Stimulated activated naive CD4-positive, alpha-beta T cell (primary cell): ENCODE measurements at regions not wholly inside any gene's neighbourhood (a gene's known extent, or its start where the extent isn't known, plus 50 kb on each side); places are given as distances from the start of the nearest gene placed in this dataset.
"Not testable (repeated sequence)": the region's sequence is repeated elsewhere in the genome, so short reads cannot be mapped to it uniquely, and the experiment has no call there.

ENCODE experiments used
- DNase-seq, 6 experiments: peaks; one replicate each; lab custom pipeline; 2025; lab: John Stamatoyannopoulos, UW

DNA sequence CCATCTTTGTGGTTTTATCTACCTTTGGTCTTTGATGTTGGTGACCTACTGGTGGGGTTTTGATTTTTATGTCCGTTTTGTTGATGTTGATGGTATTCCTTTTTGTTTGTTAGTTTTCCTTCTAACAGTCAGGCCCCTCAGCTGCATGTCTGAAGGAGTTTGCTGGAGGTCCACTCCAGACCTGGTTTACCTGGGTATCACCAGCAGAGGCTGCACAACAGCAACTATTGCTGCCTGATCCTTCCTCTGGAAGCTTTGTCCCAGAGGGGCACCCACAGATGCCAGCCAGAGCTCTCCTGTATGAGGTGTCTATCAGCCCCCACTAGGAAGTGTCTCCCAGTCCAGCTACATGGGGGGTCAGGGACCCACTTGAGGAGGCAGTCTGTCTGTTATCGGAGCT, 199.3 kb upstream of the WDFY3 start:
- DNase-seq: no peak

DNA sequence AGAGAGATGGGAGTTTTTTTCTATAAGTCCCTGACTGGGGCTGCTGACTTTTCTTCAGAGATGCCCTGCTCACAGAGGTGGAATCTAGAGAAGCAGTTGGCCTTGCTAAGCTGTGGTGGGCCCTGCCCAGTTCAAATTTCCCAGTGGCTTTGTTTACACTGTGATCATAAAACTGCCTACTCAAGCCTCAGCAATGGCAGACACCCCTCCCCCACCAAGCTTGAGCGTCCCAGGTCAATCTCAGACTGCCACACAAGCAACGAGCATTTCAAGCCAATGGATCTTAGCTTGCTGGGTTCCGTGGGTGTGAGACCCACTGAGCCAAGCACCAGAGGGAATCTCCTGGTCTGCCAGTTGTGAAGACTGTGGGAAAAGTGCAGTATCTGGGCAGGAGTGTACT, 199.8 kb upstream of the WDFY3 start:
- DNase-seq: no peak

DNA sequence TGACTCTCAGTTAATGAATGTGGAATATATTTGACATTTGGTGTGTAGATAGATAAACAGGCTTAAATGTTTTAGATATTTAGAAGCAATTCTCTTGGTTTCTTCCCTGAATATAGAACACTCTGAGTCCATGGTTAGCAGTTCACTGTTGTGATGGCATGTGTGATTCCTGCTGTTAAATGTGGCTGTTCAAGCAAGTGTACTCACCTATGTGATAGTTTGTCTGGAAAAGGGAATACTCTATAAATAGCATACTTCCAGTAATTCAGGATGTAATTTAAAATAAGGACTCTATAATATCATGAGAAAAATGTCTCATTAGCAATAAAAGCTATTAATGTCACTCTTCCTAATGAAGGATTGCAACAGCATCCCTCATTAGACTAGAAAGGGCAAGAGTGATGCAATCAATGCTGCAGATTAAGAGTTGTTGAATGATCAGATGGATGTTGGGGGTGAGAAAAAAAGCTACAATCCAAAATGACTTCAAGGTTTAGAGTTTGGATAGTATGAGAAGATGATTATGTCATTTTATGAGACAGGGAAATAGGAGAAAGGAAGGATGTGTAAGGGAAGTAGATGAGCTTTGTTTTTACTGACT, 201.8 kb upstream of the WDFY3 start:
- no peak for DNase-seq

DNA sequence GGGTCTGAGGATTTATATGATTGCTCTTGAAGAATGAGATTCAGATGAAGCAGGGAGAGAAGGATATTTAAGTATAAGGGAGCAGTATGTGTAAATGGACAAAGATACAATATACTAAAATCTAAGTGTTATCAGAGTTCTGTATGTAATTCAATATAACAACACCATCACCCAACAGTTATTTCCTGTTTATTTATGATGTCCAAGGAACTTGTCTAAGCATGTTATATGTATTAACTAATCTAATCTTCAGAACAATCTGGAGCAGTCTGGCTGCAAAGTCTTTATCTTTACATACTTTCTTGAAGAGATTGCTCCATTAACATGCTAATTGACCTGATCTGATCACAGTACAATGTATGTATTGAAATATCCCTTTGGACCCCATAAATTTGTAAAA, 203.8 kb upstream of the WDFY3 start:
- no peak for DNase-seq

DNA sequence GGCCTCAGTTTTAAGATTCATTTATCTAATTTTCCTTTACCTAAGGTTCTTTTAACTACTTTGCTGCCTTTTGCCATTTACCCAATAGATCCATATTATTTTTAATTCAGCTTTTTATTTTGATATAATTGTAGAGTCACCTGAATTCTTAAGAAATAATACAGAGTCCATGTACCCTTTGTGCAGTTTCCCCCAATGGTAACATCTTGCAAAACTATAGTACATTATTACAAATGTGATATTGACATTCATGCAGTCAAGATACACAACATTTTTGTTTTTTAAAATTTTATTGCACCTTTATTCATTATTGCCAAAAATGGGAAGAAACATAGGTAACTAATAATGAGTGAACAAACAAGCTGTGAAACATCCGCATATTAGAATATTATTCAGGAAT, 208.7 kb upstream of the WDFY3 start:
- DNase-seq: no peak

DNA sequence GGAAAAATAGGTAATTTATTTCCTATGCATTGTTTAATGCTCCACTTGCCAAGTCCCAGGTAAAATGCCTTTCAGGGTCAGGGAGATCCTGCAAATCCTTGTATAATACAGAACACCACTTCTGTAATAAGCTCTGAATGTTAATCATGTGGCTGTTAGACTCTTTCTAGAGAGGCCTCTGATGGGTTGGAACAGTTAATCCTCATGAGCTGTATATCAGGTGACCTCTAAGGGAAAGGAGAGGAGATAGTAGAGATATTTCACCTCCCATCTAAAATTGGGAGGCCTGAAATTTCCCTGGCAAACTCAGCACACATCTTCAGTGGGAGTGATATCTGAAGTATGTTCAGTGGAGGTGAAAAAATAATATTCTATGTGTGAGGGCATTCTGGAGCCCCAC, 210.6 kb upstream of the WDFY3 start:
- no peak for DNase-seq

DNA sequence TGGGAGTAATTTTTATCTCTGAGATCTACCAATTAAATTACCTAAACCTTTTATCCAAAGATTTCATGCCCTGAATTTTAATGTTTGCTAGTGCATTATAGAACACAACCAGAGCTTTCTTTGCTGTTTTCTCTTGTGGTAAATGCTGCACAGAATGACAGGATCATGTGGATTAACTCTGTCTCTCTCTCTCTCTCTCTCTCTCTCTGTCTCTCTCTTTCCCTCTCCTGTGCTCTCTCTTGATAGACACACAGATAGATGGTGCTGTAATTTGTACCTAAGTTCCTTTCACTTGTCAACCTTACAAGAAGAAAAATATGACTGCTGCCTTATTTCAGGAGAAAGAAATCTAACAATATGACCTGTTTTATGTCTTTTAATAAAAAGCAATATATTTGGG, 211.2 kb upstream of the WDFY3 start:
- no peak for DNase-seq

DNA sequence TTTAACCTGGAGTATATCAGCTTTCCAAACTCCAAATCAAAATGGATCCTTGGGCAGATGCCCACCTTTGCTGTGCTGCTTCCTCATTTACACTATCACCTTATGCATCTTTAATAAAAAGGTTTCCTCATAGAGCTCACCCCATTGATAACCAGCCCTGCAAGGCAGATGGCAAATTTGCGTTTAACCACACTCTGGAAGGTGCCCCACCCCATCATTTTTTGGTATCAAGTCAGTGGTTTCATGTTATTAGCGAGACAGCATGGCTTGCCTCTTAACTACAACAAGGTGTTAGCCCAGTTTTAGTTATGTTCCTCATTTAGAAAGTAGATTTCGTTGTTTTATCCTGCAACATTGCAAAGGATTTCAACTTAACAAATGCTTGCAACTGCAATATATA, 214.0 kb upstream of the WDFY3 start:
- no peak for DNase-seq

DNA sequence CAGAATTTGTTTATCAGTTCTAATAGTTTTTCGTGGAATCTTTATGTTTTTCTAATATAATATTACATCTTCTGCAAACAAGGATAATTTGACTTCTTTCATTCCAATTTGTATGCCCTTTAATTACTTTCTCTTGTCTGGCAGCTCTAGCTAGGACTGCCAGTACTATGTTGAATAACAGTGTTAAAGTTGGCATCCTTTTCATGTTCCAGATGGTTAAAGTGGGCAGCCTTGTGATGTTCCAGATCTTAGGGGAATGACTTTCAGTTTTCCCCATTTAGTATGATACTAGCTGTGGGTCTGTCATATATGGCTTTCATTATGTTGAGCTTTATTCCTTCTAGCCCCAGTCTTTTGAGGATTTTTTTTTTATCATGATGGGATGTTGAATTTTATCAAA, 220.6 kb upstream of the WDFY3 start:
- DNase-seq: no peak

DNA sequence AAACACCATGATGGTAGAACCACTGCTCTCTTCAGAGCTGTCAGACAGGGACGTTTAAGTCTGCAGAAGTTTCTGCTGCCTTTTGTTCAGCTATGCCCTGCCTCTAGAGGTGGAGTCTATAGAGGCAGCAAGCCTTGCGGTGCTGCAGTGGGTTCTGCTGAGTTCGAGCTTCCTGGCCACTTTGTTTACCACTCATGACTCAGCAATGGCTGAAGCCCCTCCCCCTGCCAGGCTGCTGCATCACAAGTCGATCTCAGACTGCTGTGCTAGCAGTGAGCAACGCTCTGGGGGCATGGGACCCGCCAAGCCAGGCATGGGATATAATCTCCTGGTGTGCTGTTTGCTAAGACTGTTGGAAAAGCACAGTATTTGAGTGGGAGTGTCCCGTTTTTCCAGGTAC, 229.5 kb upstream of the WDFY3 start:
- DNase-seq: not testable (repeated sequence)

DNA sequence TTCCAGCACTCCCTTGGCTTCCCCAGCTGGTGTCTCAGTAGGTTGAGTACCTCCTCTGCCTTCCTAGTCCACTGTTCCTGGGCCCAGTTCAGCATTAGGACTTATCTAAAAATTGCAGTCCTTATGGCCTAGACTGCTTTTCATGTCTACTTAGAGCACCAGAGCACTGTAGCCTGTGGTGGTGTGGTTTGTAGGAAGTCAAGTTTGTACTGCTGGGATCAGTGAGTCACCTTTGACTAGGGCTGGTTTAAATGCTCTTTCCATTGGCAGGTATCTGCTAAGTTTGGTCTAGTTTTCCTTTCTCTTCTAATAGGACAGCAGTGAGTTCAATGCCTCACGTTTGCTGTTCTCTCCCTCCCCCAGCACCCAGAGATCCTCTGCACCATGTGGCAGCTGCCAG, 233.6 kb upstream of the WDFY3 start:
- DNase-seq: no peak

DNA sequence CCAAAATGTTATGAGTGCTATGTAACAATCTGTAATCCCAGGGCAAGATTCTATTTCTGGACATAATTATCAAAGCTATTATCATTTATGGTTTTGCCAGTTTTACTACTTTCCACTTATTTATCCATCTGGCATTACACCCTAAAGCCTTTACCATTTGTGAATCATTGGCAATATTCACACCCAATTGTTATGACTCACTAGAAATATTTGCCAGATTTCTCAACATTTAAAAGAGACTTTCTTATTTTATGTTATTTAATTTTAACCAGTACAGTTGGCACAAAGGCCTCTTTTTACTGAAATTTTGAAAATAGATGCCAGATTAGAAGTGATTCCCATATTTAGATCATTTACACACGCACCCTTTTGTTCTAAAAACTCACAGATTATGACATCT, 242.7 kb upstream of the WDFY3 start:
- no peak for DNase-seq

DNA sequence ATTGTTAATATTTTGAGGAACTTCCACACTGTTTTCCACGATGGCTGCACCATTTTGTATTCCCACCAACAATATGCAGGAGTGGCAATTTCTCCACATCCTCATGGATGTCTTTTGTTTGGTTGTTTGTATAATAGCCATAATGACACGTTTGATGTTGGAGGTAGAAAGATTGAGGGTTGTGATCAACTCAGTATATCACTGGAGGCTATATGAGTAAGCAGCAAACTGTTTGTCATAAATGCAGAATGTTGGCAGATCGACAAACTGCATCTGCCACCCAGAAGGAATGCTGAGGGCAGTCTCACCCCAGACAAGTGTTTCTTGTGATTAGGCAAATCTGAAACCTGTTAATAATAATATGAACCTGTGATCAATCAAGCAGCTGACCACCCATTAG, 243.9 kb upstream of the WDFY3 start:
- DNase-seq: no peak

DNA sequence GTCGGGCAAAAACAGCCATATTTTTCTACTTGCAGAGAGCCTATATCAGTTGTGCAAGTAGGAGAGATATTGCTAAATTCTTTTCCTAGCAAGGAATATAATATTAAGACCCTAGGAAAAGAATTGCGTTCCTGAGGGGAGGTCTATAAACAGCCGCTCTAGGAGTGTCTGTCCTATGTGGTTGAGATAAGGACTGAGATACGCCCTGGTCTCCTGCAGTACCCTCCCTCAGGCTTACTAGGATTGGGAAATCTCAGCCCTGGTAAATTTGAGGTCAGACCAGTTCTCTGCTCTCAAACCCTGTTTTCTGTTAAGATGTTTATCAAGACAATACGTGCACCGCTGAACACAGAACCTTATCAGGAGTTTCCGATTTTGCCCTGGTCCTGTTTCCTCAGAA, 250.1 kb upstream of the WDFY3 start:
- DNase-seq: not testable (repeated sequence)

DNA sequence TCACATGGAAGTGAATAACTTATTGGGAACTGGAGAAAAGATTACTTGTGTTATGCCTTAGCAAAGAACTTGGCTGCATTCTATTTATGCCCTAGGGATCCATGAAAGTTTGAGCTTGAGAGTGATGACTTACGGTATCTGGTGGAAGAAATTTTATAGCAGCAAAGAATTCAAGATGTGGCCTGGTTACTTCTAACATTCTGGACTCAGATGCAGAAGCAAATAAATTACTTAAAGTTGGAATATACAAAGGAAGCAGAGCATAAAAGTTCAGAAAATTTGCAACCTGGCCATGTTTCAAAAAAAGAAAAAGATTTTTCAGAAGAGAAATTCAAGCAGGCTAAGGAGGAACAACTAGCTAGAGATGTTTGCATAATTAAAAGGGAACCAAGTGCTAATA, 252.3 kb upstream of the WDFY3 start:
- DNase-seq: no peak

DNA sequence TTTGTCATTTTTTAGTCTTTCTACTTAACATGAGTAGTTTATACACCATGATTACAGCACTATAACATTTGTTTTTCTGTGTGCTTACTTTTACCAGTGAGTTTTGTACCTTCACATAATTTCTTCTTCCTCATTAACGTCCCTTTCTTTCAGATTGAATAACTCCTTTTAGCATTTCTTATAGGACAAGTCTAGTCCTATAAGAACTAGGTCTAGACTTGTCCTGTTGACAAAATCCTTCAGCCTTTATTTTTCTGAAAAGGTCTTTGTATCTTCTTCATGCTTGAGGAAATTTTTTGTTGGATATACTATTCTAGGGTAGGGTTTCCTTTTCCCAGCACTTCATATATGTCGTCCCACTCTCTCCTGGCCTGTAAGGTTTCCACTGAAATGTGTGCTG, 253.3 kb upstream of the ARHGAP24 start:
- DNase-seq: no peak

DNA sequence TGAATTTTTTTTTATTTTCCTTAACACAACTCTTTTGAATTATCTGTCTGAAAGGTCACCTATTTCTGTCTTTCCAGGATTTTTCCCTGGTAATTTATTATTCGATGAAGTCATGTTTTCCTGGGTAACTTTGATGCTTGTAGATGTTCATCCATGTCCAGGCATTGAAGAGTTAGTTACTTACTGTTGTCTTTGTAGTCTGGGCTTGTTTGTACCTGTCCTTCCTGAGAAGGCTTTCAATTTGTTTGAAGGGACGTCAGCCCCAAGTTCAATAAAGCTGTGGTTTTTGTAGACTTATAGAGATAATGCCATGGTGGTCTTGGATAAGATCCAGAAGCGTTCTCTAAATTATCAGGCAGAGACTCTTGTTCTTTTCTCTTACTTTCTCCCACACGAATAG, 252.4 kb upstream of the ARHGAP24 start:
- DNase-seq: no peak

DNA sequence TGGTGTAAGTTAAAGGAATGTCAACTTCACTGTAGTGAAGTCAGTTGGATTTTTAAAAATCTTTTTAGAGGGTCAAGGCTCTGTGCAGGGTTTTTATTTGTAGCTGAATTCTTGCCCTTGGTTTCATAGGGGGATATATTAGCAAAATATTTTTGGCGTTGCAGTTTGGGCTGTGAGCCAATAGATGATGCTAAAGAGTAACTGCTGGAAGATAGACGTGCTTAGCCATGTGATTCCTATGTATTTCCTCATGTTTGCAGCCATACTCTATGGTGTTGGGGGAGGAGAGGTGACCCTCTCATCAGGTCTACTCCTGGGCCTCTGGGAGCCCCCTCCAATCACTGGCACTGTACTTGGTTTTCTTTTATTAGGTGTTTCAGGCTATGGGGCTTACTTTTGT, 246.7 kb upstream of the ARHGAP24 start:
- no peak for DNase-seq

DNA sequence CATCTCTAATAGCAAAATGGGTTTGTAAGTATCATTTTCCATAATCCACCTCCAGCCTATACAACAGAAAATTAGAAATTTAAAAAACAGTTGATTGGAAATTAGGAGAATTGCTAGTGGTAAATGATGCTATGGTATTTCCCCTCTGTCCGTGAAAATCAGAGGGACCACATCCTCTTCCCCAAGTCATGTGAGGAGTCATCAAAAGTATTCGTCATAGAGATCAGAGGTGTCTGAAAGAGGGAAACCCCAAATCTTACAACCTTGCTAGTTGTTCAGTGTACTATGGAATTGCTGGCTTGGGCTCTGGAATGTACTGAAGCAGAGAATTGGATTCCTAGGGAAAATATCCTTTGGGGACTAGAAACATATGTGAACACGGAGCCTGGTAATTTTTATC, 241.4 kb upstream of the ARHGAP24 start:
- DNase-seq: no peak

DNA sequence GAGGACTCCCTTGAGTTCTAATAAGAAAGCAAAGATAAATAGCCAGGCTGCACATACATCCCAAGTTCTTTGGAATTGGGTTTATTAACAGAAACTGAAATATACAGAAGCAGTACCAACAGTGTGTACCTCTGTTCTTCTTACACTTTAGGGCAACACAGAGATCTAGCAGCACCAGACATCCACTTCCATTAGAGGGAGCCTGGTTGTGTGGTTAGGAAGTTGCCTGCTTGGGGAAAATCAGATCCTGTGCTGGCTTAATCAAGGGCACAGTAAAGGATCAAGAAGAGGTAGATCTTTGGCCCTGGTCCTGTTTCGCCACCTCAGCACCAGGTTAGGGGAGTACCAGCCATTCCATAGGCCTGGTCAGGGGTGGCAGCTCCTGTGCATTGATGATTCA, 231.1 kb upstream of the ARHGAP24 start:
- DNase-seq: no peak

DNA sequence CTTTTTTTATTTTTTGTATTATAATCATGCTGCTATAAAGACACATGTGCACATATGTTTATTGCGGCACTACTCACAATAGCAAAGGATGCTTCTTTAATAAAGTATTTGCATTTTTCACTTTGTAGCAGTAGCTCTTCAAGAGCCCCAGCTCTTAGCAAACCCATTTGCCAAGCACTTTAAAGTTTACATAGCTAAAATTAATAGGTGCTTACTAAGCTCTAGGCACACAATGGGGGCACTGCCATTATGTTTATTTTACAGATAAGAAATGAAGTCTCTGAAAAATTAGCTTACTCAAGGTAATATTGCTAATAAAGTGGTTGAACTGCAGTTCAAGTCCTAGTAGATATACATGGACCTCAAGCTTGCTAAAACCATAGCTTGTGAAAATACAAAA, 230.3 kb upstream of the ARHGAP24 start:
- no peak for DNase-seq

DNA sequence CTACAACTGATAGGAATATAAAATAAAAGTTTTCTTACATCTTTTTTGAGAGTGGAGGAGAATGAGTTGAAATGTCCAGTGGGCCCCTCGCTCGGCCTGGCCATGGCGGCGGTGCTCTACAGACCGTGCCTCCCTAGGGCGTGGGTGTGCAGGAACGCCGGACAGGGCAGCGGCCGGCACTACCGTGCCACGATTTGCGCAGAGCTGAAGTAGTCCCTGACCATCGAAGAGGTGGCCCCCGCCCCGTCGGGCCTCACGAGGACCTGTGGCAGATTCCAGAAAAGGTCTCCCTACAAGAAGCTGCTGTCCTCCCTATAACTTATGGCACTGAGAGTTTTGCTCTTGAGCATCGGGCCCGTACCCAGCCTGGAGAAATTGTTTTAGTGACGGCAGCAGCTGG, 228.9 kb upstream of the ARHGAP24 start:
- DNase-seq: no peak

DNA sequence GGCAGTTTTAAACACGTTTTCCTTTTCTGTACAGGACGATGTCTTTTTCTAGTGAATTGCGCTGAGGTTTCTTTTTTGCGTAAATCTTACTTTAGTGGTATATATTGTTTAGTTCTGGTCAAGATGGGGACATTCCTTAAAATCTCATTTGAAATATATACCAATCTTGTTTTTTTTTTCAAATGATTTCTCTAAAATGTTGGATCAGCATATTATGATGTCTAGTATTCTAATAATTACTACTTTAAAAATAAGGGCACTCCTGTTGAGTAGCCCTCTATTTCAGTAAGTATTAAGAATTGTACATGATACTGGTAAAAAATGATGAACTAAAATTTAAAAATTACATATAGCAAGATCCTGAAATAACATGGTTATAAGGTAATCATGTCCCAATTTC, 224.1 kb upstream of the ARHGAP24 start:
- no peak for DNase-seq

DNA sequence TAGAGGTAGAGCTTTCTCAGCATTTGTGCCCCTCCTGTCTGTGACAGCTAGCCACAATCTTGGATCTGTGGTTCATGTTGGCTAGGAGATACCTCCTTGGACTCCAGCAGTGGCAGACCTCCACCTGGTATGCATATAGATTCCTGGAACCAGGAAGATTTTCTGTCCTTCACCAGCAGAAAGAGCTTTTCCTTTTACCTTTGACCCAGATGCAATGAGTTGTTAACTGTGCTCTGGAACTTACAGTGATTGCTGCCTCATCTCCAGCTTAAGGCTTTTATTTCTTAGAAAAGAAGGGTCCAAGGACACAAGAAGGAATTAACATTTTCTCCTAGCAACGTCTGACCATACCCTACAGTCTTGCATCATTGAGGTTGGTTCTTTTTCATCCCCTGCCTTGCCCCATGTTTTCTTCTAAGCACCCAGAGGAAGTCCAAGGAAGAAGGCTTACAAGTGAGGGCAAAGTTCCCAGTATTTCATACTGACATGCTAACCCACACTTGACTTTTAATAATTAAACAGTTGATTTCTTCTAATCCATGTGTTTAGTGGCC, 217.1 kb upstream of the ARHGAP24 start:
- no peak for DNase-seq

DNA sequence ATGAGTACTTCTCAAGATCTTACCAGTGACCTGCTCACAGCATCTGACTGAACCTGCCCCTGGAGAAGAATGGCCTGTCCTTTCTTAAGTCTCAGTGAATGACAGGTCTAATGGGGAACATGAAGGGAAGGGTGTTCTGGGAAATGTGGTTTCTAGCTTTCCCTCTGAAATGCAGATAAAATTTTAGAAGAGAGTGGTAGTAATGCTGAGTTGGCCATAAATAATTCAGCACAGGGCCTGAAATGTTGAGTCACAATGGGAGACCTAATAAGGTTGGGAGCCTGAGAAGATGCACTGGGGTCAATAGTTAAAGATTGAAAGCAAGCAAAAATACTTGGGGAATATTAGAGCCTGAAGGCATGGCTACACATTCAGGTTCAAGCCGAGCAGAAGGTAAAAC, 214.9 kb upstream of the ARHGAP24 start:
- DNase-seq: no peak
